HCT116 (cell line): ENCODE measurements at regions not wholly inside any gene's neighbourhood (a gene's known extent, or its start where the extent isn't known, plus 50 kb on each side); places are given as distances from the start of the nearest gene placed in this dataset.

Experiments used
- ZFX ChIP-seq: fragments of 450-650 bp; IDR thresholded peaks from 2 replicates; pipeline ENCODE4 v1.6.1; 2017
- TF ChIP-seq, protein P1 (sequence below), 3 experiments: fragments of 200-600 bp in 1 of 3; sonication (generic) in 1 of 3; IDR thresholded peaks in 2 of 3; conservative IDR thresholded peaks in 1 of 3; 2 replicates each; pipeline ENCODE4 v1.5.1; 2012 to 2017; ENCODE audit warnings: low read depth in 2 of 3, low read length in 2 of 3, antibody characterized with exemption in 1 of 3, borderline replicate concordance in 1 of 3, control low read depth in 1 of 3, mild to moderate bottlenecking in 1 of 3, mixed read lengths in 1 of 3, mixed run types in 1 of 3, moderate library complexity in 1 of 3; ENCODE audit not compliant: insufficient read depth in 1 of 3

DNA sequence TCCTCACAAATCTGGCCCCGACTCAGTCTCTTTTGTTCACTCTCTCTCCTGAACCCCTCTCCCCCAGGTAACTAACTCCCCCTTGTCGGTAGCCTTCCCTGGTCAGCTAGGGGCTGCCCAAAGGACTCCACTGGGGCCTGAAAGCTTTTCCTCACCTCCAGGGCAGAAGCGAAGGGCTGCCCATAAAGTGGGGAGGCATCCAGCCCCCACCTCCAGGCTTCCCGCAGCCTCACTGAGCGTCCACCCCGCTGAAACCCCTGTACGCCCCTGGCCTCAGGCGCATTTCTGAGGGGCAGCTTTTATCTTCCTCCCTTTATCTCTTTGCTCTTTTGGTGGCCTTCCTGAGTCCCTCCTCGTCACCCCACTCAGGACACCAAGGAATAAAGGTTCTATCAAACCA, 249.3 kb downstream of the CYP26B1 start:
- TF ChIP-seq, protein P1, sequence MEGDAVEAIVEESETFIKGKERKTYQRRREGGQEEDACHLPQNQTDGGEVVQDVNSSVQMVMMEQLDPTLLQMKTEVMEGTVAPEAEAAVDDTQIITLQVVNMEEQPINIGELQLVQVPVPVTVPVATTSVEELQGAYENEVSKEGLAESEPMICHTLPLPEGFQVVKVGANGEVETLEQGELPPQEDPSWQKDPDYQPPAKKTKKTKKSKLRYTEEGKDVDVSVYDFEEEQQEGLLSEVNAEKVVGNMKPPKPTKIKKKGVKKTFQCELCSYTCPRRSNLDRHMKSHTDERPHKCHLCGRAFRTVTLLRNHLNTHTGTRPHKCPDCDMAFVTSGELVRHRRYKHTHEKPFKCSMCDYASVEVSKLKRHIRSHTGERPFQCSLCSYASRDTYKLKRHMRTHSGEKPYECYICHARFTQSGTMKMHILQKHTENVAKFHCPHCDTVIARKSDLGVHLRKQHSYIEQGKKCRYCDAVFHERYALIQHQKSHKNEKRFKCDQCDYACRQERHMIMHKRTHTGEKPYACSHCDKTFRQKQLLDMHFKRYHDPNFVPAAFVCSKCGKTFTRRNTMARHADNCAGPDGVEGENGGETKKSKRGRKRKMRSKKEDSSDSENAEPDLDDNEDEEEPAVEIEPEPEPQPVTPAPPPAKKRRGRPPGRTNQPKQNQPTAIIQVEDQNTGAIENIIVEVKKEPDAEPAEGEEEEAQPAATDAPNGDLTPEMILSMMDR (IDR thresholded peaks at IDR 0.05 in 2 of 3, conservative IDR thresholded peaks at IDR 0.05 in 1 of 3; ENCODE audit: borderline replicate concordance in 1 of 3, insufficient read depth in 1 of 3, low read depth in 2 of 3, low read length in 2 of 3) = no peak
- no peak for TF ChIP-seq ZFX
